ENCODE measurements at regions not wholly inside any gene's neighbourhood (a gene's known extent, or its start where the extent isn't known, plus 50 kb on each side); places are given as distances from the start of the nearest gene placed in this dataset.

DNA sequence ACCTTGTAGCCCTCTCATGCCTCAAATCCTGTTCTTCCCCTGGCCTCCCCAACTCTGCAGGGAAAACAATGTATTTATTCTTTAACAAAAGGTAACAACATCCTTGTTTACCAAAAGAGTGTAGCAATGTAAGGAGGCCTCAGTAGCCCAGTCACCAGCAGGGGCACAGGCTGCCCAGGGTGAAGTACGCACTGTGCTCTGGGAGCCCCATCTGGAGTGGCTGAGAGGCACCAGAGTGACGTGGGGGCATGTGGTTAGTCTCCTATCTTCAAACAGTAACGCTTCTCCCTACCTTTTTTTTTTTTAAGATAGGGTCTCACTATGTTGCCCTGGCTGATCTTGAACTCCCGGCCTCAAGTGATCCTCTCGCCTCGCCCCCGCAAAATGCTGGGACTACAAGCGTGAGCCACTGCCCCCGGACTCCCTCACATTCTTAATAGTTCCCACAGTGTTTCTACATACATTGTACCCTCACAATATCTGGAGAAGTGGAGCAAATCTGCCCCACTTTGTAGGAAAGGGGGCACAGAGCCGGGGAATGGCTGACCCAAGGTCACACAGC, 51.3 kb upstream of the ECE1 start:
- Histone ChIP-seq H3K4me3 (no peak overlapping the region), H3K27me3 (ENCODE audit: insufficient read depth, low read depth) (no peaks in the 10 kb centered on the region), H4K20me1 (ENCODE audit: insufficient read depth) (0 out of 2 replicates have a peak, but pooled peaks cover 3% of the 10 kb centered on the region), H3K27ac (no peak overlapping the region), H3K4me2 (no peak overlapping the region), H2AFZ (no peak overlapping the region), H3K36me3 (ENCODE audit: low read depth) (no peaks in the 10 kb centered on the region), H3K9me3 (ENCODE audit: insufficient read depth, low read depth) (no peaks in the 10 kb centered on the region), H3K4me1 (replicated peaks; ENCODE audit: insufficient read depth) (peaks cover 56% of the 10 kb centered on the region), H3F3A (ENCODE audit: insufficient read depth, low read depth) (peaks cover 23% of the 10 kb centered on the region; the same call in 1 of the 2 replicates), H3K9me2 (ENCODE audit: insufficient read depth) (no peaks in the 10 kb centered on the region), H3K79me2 (ENCODE audit: low read depth) (peaks cover 72% of the 10 kb centered on the region)
- intact Hi-C loops (cut with micrococcal nuclease; ENCODE audit: unreplicated experiment), result no loop called here
- no TSS peak for BruUV-seq (replicated peaks)
- CTCF ChIA-PET, result no interaction called here
- no peak for TF ChIP-seq EZH2 (IDR thresholded peaks at IDR 0.05; ENCODE audit: low read depth)
- TF ChIP-seq, protein P1, sequence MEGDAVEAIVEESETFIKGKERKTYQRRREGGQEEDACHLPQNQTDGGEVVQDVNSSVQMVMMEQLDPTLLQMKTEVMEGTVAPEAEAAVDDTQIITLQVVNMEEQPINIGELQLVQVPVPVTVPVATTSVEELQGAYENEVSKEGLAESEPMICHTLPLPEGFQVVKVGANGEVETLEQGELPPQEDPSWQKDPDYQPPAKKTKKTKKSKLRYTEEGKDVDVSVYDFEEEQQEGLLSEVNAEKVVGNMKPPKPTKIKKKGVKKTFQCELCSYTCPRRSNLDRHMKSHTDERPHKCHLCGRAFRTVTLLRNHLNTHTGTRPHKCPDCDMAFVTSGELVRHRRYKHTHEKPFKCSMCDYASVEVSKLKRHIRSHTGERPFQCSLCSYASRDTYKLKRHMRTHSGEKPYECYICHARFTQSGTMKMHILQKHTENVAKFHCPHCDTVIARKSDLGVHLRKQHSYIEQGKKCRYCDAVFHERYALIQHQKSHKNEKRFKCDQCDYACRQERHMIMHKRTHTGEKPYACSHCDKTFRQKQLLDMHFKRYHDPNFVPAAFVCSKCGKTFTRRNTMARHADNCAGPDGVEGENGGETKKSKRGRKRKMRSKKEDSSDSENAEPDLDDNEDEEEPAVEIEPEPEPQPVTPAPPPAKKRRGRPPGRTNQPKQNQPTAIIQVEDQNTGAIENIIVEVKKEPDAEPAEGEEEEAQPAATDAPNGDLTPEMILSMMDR (conservative IDR thresholded peaks at IDR 0.05), result no peak
- POLR2A ChIA-PET (ENCODE audit: unreplicated experiment), result no interaction called here
- no peak for DNase-seq

DNA sequence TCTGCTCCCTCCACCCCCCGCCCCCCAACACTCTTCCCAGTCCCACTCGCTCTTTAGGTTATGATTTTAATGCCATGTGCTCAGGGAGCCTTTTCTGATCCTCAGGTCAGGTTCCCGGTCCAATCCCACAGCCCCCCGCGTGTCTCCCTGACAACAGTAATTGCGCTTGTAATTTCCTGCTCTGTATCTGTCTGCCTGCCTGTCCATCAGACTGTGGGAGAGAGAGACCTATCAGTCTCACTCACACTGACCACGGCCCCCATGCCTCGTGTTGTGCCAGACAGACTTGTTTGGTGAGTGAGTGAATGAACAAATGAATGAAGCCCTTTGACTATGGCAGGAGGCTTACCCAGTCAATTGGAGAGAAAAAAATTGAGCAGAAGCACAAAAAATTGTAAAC, 50.8 kb upstream of the ECE1 start:
- Histone ChIP-seq H4K20me1 (ENCODE audit: insufficient read depth) (0 out of 2 replicates have a peak, but pooled peaks cover 3% of the 10 kb centered on the region), H3K9me3 (ENCODE audit: insufficient read depth, low read depth) (no peaks in the 10 kb centered on the region)
- TF ChIP-seq EZH2 (IDR thresholded peaks at IDR 0.05; ENCODE audit: low read depth), result no peak
- TF ChIP-seq, protein P1 (conservative IDR thresholded peaks at IDR 0.05), result no peak

GRCh38 chr1:21340230-21340945, 50.1 kb upstream of the ECE1 start:
- POLR2A ChIA-PET (ENCODE audit: unreplicated experiment), result no interaction called here
- H2AFZ ChIP-seq, result no peak overlapping the region
- no peak overlapping the region for H3K4me2 ChIP-seq
- no peaks in the 10 kb centered on the region for H3K27me3 ChIP-seq (ENCODE audit: insufficient read depth, low read depth)
- H3K4me3 ChIP-seq, result no peak overlapping the region
- H3F3A ChIP-seq (ENCODE audit: insufficient read depth, low read depth), result peaks cover 32% of the 10 kb centered on the region; the same call in 1 of the 2 replicates
- no peaks in the 10 kb centered on the region for H3K36me3 ChIP-seq (ENCODE audit: low read depth)
- no peak overlapping the region for H3K27ac ChIP-seq
- no peak for TF ChIP-seq EZH2 (IDR thresholded peaks at IDR 0.05; ENCODE audit: low read depth)
- TF ChIP-seq, protein P1 (conservative IDR thresholded peaks at IDR 0.05), result no peak
- H3K9me3 ChIP-seq (ENCODE audit: insufficient read depth, low read depth), result no peaks in the 10 kb centered on the region
- H4K20me1 ChIP-seq (ENCODE audit: insufficient read depth), result 0 out of 2 replicates have a peak, but pooled peaks cover 3% of the 10 kb centered on the region
- peaks cover 75% of the 10 kb centered on the region for H3K79me2 ChIP-seq (ENCODE audit: low read depth)
- peaks cover 67% of the 10 kb centered on the region for H3K4me1 ChIP-seq (replicated peaks; ENCODE audit: insufficient read depth)
- H3K9me2 ChIP-seq (ENCODE audit: insufficient read depth), result no peaks in the 10 kb centered on the region
- peak in 1 of 2 experiments; percentile 58 for DNase-seq
- intact Hi-C loops (cut with micrococcal nuclease; ENCODE audit: unreplicated experiment), result no loop called here
- CTCF ChIA-PET, result no interaction called here
- no TSS peak for BruUV-seq (replicated peaks)

More for the DNA sequence above, 50.8 kb upstream of the ECE1 start:
- no peak for DNase-seq
- Histone ChIP-seq H3K9me2 (ENCODE audit: insufficient read depth) (no peaks in the 10 kb centered on the region), H3K27ac (no peak overlapping the region), H2AFZ (no peak overlapping the region), H3K79me2 (ENCODE audit: low read depth) (peaks cover 75% of the 10 kb centered on the region), H3K4me3 (no peak overlapping the region), H3K4me1 (replicated peaks; ENCODE audit: insufficient read depth) (peaks cover 62% of the 10 kb centered on the region), H3K4me2 (no peak overlapping the region), H3F3A (ENCODE audit: insufficient read depth, low read depth) (peaks cover 29% of the 10 kb centered on the region; the same call in 1 of the 2 replicates), H3K27me3 (ENCODE audit: insufficient read depth, low read depth) (no peaks in the 10 kb centered on the region), H3K36me3 (ENCODE audit: low read depth) (no peaks in the 10 kb centered on the region)
- intact Hi-C loops (cut with micrococcal nuclease; ENCODE audit: unreplicated experiment), result no loop called here
- CTCF ChIA-PET, result no interaction called here
- POLR2A ChIA-PET (ENCODE audit: unreplicated experiment), result no interaction called here
- no TSS peak for BruUV-seq (replicated peaks)

Measured in PC-9 (cell line).